B cell (primary cell): ENCODE measurements at regions not wholly inside any gene's neighbourhood (a gene's known extent, or its start where the extent isn't known, plus 50 kb on each side); places are given as distances from the start of the nearest gene placed in this dataset.

Source experiments
- ATAC-seq: fragments of 200-7000 bp; cut with Tn5 transposase; one replicate; pipeline ENCODE4 v1.10.0; 2021; ENCODE audit warnings: low read depth, mild to moderate bottlenecking, moderate number of reproducible peaks, moderate library complexity
- CTCF ChIA-PET: fragments of 350-600 bp; sonication (Branson Sonifier 250); formaldehyde crosslinking; loops from one replicate; lab custom pipeline; 2021; ENCODE audit warnings: antibody characterized with exemption, inconsistent platforms; lab: Charles Lee
- POLR2A ChIA-PET: fragments of 350-600 bp; sonication (Branson Sonifier 250); formaldehyde crosslinking; loops from one replicate; lab custom pipeline; 2021; ENCODE audit warnings: antibody characterized with exemption; lab: Charles Lee
- DNase-seq: peaks from one replicate; pipeline ENCODE4 v3.0.0; 2013
- H2AFZ ChIP-seq: 2 replicates; pipeline ENCODE4 v1.6.1; 2012; ENCODE audit warnings: mild to moderate bottlenecking, low read depth, low read length; ENCODE audit not compliant: insufficient read depth, poor library complexity, severe bottlenecking
- H3K27ac ChIP-seq, 2 donors: 1 replicate in 1 of 2; 2 replicates in 1 of 2; pipeline ENCODE4 v1.5.1; 2012 to 2013; ENCODE audit warnings: low read length in 2 of 2, mild to moderate bottlenecking in 2 of 2, moderate library complexity in 1 of 2
- H3K27me3 ChIP-seq, 4 experiments: fragments of 200-600 bp in 1 of 4; sonication (generic) in 1 of 4; replicated peaks in 1 of 4; 1 replicate in 2 of 4; 2 replicates in 2 of 4; pipeline versions ENCODE4 v1.6.1 to v1.7.0; 2013 to 2016; ENCODE audit warnings: low read length in 3 of 4, mild to moderate bottlenecking in 2 of 4, mixed read lengths in 1 of 4, moderate library complexity in 1 of 4; ENCODE audit not compliant: insufficient read depth in 4 of 4, control insufficient read depth in 3 of 4; ENCODE audit errors: control extremely low read depth in 1 of 4
- H3K36me3 ChIP-seq, 2 experiments: replicated peaks in 1 of 2; 1 replicate in 1 of 2; 2 replicates in 1 of 2; pipeline versions ENCODE4 v1.6.1 to v1.7.1; 2013; ENCODE audit warnings: low read length in 1 of 2; ENCODE audit not compliant: insufficient read depth in 2 of 2, control insufficient read depth in 1 of 2; ENCODE audit errors: control extremely low read depth in 1 of 2, extremely low read depth in 1 of 2
- H3K4me1 ChIP-seq, 2 donors: fragments of 200-600 bp in 1 of 2; sonication (generic) in 1 of 2; 1 replicate in 1 of 2; 2 replicates in 1 of 2; pipeline versions ENCODE4 v1.5.1 to v1.6.1; 2013 to 2017; ENCODE audit warnings: low read length in 2 of 2; ENCODE audit not compliant: control insufficient read depth in 2 of 2, insufficient read depth in 2 of 2
- H3K4me2 ChIP-seq: replicated peaks from 2 replicates; pipeline ENCODE3; 2012; ENCODE audit warnings: mild to moderate bottlenecking, low read depth, low read length; ENCODE audit not compliant: poor library complexity, severe bottlenecking
- H3K4me3 ChIP-seq, 5 experiments: fragments of 200-600 bp in 1 of 5; sonication (generic) in 1 of 5; 1 replicate in 3 of 5; 2 replicates in 2 of 5; pipeline versions ENCODE4 v1.5.1 to v1.7.0; 2011 to 2016; ENCODE audit warnings: low read length in 4 of 5, mild to moderate bottlenecking in 4 of 5, low read depth in 2 of 5, control low read depth in 1 of 5, moderate library complexity in 1 of 5; ENCODE audit not compliant: insufficient read depth in 1 of 5; ENCODE audit errors: control extremely low read depth in 1 of 5, extremely low read depth in 1 of 5
- H3K79me2 ChIP-seq: fragments of 200-600 bp; sonication (generic); one replicate; pipeline ENCODE4 v1.6.0; 2016; ENCODE audit warnings: low read length; ENCODE audit not compliant: control insufficient read depth, insufficient read depth
- H3K9ac ChIP-seq: fragments of 200-600 bp; sonication (generic); 2 replicates; pipeline ENCODE4 v1.6.1; 2017; ENCODE audit warnings: mild to moderate bottlenecking, low read length, moderate library complexity
- H3K9me3 ChIP-seq, 3 donors: one replicate each; pipeline versions ENCODE4 v1.6.1 to v1.7.1; 2013; ENCODE audit warnings: low read length in 2 of 3; ENCODE audit not compliant: control insufficient read depth in 2 of 3, insufficient read depth in 1 of 3; ENCODE audit errors: control extremely low read depth in 1 of 3
- H4K20me1 ChIP-seq: 2 replicates; pipeline ENCODE4 v1.6.0; 2012; ENCODE audit warnings: mild to moderate bottlenecking, low read length; ENCODE audit not compliant: insufficient read depth, control insufficient read depth, poor library complexity, severe bottlenecking
- H3K27ac Mint-ChIP-seq: one replicate; pipeline ENCODE4 v1.8.0; 2021; ENCODE audit warnings: mixed read lengths
- H3K27me3 Mint-ChIP-seq: one replicate; pipeline ENCODE4 v1.8.0; 2021; ENCODE audit warnings: mixed read lengths
- H3K4me1 Mint-ChIP-seq: one replicate; pipeline ENCODE4 v1.8.0; 2021; ENCODE audit warnings: mixed read lengths
- H3K4me3 Mint-ChIP-seq: one replicate; pipeline ENCODE4 v1.8.0; 2021; ENCODE audit warnings: mixed read lengths
- H3K9me3 Mint-ChIP-seq: one replicate; pipeline ENCODE4 v1.8.0; 2022; ENCODE audit warnings: mixed read lengths; ENCODE audit not compliant: insufficient read depth
- CTCF ChIP-seq: fragments of 200-600 bp; IDR thresholded peaks from one replicate; pipeline ENCODE4 v1.8.0; 2022; ENCODE audit warnings: antibody characterized with exemption, mild to moderate bottlenecking
- EZH2 ChIP-seq: IDR thresholded peaks from 2 replicates; pipeline ENCODE4 v1.6.1; 2012; ENCODE audit warnings: borderline replicate concordance, low read depth, mild to moderate bottlenecking, moderate library complexity, low read length; ENCODE audit not compliant: insufficient read depth, poor library complexity, severe bottlenecking
- WGBS: methylation state at CpG from one replicate; pipeline ENCODE4 v1.1.5; 2013; ENCODE audit warnings: missing lambda C conversion rate; ENCODE audit not compliant: insufficient coverage; 5-methylcytosine and 5-hydroxymethylcytosine counted together
- intact Hi-C: fragments of 100-400 bp; cut with micrococcal nuclease; formaldehyde crosslinking; loops from one replicate; pipeline ENCODE4 v1.10.0; 2022

GRCh38 chr16:80889779-80890359 is 85.5 kb upstream of the CDYL2 start:
- H3K36me3 ChIP-seq, result no peaks in the 10 kb centered on the region
- peaks cover 4% of the 10 kb centered on the region for H3K27me3 Mint-ChIP-seq
- H3K79me2 ChIP-seq, result no peaks in the 10 kb centered on the region
- no peak for ATAC-seq
- H3K4me1 ChIP-seq, result peaks cover 0 to 9% of the 10 kb centered on the region in 2 donors
- H3K27ac ChIP-seq, result no peak overlapping the region
- H4K20me1 ChIP-seq, result no peaks in the 10 kb centered on the region
- H3K9me3 Mint-ChIP-seq, result no peaks in the 10 kb centered on the region
- ChIA-PET POLR2A (no interaction called here), CTCF (no interaction called here)
- H3K9ac ChIP-seq, result no peak overlapping the region
- peaks cover 21% of the 10 kb centered on the region for H3K4me1 Mint-ChIP-seq
- H3K27ac Mint-ChIP-seq, result no peak overlapping the region
- H3K4me3 ChIP-seq, result no peak overlapping the region
- H3K27me3 ChIP-seq, result no peaks in the 10 kb centered on the region
- intact Hi-C loops, result loop anchor here (5.0 kb wide), 1 partner anchor 348 kb away; the partner anchor contains the start of gene DYNLRB2
- peaks cover 0 to 10% (median 1%) of the 10 kb centered on the region in 3 donors for H3K9me3 ChIP-seq
- no peak overlapping the region for H2AFZ ChIP-seq
- no peak overlapping the region for H3K4me2 ChIP-seq
- TF ChIP-seq EZH2 (no peak), CTCF (no peak)
- H3K4me3 Mint-ChIP-seq, result no peak overlapping the region
- no peak for DNase-seq
- WGBS, result no CpG with 5 or more reads among the region's 4 CpGs

- ChIA-PET POLR2A (no interaction called here), CTCF (no interaction called here)
- intact Hi-C loops, result no loop called here
- Histone ChIP-seq H3K27me3 (no peaks in the 10 kb centered on the region), H3K4me1 (peaks cover 0 to 1% of the 10 kb centered on the region in 2 donors), H4K20me1 (no peaks in the 10 kb centered on the region), H3K79me2 (no peaks in the 10 kb centered on the region), H3K36me3 (no peaks in the 10 kb centered on the region), H3K9ac (no peak overlapping the region), H3K9me3 (peaks cover 0 to 1% (median 0%) of the 10 kb centered on the region in 3 donors), H3K27ac (no peak overlapping the region), H2AFZ (no peak overlapping the region), H3K4me2 (no peak overlapping the region), H3K4me3 (no peak overlapping the region)
- WGBS, result no CpG with 5 or more reads among the region's 3 CpGs
- DNase-seq (no peak), ATAC-seq (no peak)
- no peak overlapping the region for H3K4me3 Mint-ChIP-seq
- H3K4me1 Mint-ChIP-seq, result peaks cover 12% of the 10 kb centered on the region
- no peak for TF ChIP-seq EZH2
- TF ChIP-seq CTCF, result no peak
- H3K27me3 Mint-ChIP-seq, result peaks cover 12% of the 10 kb centered on the region
- no peaks in the 10 kb centered on the region for H3K9me3 Mint-ChIP-seq
- no peak overlapping the region for H3K27ac Mint-ChIP-seq
Observed at GRCh38 chr16:80887062-80887461, 82.7 kb upstream of the CDYL2 start.
